ENCODE measurements at regions not wholly inside any gene's neighbourhood (a gene's known extent, or its start where the extent isn't known, plus 50 kb on each side); places are given as distances from the start of the nearest gene placed in this dataset.
A peak's percentile ranks its signal among the peaks of the same experiment; 100 is the strongest.
"Not testable (repeated sequence)": the region's sequence is repeated elsewhere in the genome, so short reads cannot be mapped to it uniquely, and the experiment has no call there.

DNA sequence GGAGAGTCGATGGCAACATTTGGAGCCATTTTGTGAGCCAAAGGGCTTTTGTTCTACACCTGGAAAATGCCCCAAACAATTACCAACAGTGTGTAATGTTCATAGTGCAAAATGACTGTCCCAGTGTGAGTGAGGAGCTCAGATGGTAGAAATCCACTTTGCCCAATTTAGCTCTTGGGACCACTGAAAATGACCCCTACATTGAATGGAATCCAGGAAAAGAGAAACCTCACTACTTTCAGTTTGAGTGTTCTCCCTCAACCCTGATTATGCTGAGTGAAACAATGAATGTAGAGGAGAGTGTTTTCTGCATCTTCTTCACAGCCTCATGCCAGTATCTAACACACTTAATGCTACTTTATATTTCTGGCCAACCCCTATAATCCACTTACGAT is 84.9 kb upstream of the NRN1 start:
- Histone ChIP-seq H3K9me3 (ENCODE audit: control insufficient read depth in 2 of 2, insufficient read depth in 1 of 2, low read length in 1 of 2) (no peaks in the 10 kb centered on the region), H3K36me3 (ENCODE audit: control insufficient read depth in 2 of 2, insufficient read depth in 2 of 2, low read length in 1 of 2) (no peaks in the 10 kb centered on the region), H3K4me3 (ENCODE audit: low read length in 2 of 2) (no peak overlapping the region), H3K27ac (ENCODE audit: low read depth in 1 of 2, low read length in 1 of 2) (no peak overlapping the region), H3K27me3 (ENCODE audit: control insufficient read depth in 2 of 2, insufficient read depth in 1 of 2, low read length in 1 of 2) (no peaks in the 10 kb centered on the region), H3K4me1 (ENCODE audit: control insufficient read depth in 2 of 2, insufficient read depth in 2 of 2, low read length in 2 of 2) (no peaks in the 10 kb centered on the region)
- DNase-seq (ENCODE audit: low read depth in 6 of 9, low spot score in 9 of 9) = no peak
- WGBS = 93% methylated on average over 2 of the region's 2 CpGs

DNA sequence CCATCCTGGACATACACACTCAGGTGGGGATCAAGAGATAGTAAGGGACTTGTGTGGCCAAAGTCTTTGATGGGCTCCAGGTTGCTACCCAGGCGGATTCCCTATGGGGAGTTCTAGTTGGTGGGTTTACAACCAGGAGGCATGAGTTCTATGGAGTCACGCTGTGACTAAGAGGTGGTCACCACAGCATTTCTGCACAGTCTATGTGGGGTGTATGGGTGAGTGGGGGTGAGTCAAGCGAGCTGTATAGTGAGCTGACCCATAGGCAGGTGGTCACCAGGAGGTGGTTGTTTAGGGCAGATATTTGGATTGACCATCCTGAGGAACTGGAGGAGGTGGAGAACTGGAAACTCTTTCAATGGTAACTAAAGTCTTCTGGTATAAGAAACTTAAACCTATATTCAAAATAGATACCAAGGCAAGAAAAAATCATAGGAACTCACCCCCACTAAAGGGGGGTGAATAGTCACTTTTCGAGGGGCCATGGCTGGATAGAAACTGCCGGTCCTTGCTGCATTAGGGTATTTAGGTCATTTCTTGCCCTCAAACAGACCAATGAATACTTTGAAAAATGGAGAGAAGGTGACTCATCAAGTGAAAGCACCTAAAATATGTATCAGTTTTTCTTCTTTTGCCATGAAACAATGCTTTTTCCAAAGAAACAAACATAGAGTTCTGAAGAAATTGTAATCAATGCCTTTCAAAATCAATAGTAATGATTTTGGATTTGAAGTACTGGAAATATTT is 84.3 kb upstream of the NRN1 start:
- Histone ChIP-seq H3K36me3 (ENCODE audit: control insufficient read depth in 2 of 2, insufficient read depth in 2 of 2, low read length in 1 of 2) (no peaks in the 10 kb centered on the region), H3K4me3 (ENCODE audit: low read length in 2 of 2) (no peak overlapping the region), H3K27me3 (ENCODE audit: control insufficient read depth in 2 of 2, insufficient read depth in 1 of 2, low read length in 1 of 2) (no peaks in the 10 kb centered on the region), H3K9me3 (ENCODE audit: control insufficient read depth in 2 of 2, insufficient read depth in 1 of 2, low read length in 1 of 2) (no peaks in the 10 kb centered on the region), H3K27ac (ENCODE audit: low read depth in 1 of 2, low read length in 1 of 2) (no peak overlapping the region), H3K4me1 (ENCODE audit: control insufficient read depth in 2 of 2, insufficient read depth in 2 of 2, low read length in 2 of 2) (no peaks in the 10 kb centered on the region)
- DNase-seq (ENCODE audit: low read depth in 6 of 9, low spot score in 9 of 9) = no peak
- 90% methylated on average over 5 of the region's 5 CpGs for WGBS

GRCh38 chr6:6085928-6086668 is 79.4 kb upstream of the NRN1 start:
- Histone ChIP-seq H3K9me3 (ENCODE audit: control insufficient read depth in 2 of 2, insufficient read depth in 1 of 2, low read length in 1 of 2) (no peaks in the 10 kb centered on the region), H3K27ac (ENCODE audit: low read depth in 1 of 2, low read length in 1 of 2) (no peak overlapping the region), H3K4me1 (ENCODE audit: control insufficient read depth in 2 of 2, insufficient read depth in 2 of 2, low read length in 2 of 2) (no peaks in the 10 kb centered on the region), H3K27me3 (ENCODE audit: control insufficient read depth in 2 of 2, insufficient read depth in 1 of 2, low read length in 1 of 2) (no peaks in the 10 kb centered on the region), H3K4me3 (ENCODE audit: low read length in 2 of 2) (no peak overlapping the region), H3K36me3 (ENCODE audit: control insufficient read depth in 2 of 2, insufficient read depth in 2 of 2, low read length in 1 of 2) (no peaks in the 10 kb centered on the region)
- no peak for DNase-seq (ENCODE audit: low read depth in 6 of 9, low spot score in 9 of 9)
- 87% methylated on average over 4 of the region's 4 CpGs for WGBS

DNA sequence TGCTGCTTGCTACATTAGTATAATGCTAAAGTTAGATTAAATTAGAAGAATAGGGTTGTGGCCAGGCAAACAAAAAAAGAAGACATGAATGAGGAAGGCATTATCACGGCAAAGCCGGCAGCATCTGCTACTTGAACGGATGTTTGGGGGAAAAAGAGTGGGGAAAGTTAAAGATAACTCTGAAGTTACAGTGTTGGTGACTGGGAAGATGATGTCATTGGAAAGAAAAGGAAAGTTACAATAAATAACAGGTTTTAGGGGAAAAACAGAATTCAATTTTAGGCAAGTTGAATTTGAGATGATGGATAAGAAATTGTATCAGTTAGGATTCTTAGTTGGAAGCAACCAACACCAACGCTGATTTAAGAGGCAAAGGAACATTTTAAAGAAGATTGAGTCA is 74.2 kb upstream of the NRN1 start:
- WGBS = 95% methylated on average over 4 of the region's 4 CpGs
- H3K36me3 ChIP-seq (ENCODE audit: control insufficient read depth in 2 of 2, insufficient read depth in 2 of 2, low read length in 1 of 2) = no peaks in the 10 kb centered on the region
- no peaks in the 10 kb centered on the region for H3K27me3 ChIP-seq (ENCODE audit: control insufficient read depth in 2 of 2, insufficient read depth in 1 of 2, low read length in 1 of 2)
- H3K9me3 ChIP-seq (ENCODE audit: control insufficient read depth in 2 of 2, insufficient read depth in 1 of 2, low read length in 1 of 2) = no peaks in the 10 kb centered on the region
- DNase-seq (ENCODE audit: low read depth in 6 of 9, low spot score in 9 of 9) = no peak
- no peak overlapping the region for H3K27ac ChIP-seq (ENCODE audit: low read depth in 1 of 2, low read length in 1 of 2)
- no peaks in the 10 kb centered on the region for H3K4me1 ChIP-seq (ENCODE audit: control insufficient read depth in 2 of 2, insufficient read depth in 2 of 2, low read length in 2 of 2)
- no peak overlapping the region for H3K4me3 ChIP-seq (ENCODE audit: low read length in 2 of 2)

- DNase-seq (ENCODE audit: low read depth in 6 of 9, low spot score in 9 of 9) = no peak
Observed at GRCh38 chr6:6074190-6074589, 67.5 kb upstream of the NRN1 start.

GRCh38 chr6:6068157-6068556 is 61.4 kb upstream of the NRN1 start:
- not testable (repeated sequence) for DNase-seq (ENCODE audit: low read depth in 6 of 9, low spot score in 9 of 9); H3K9me3 ChIP-seq (ENCODE audit: control insufficient read depth in 2 of 2, insufficient read depth in 1 of 2, low read length in 1 of 2); H3K4me3 ChIP-seq (ENCODE audit: low read length in 2 of 2); H3K27me3 ChIP-seq (ENCODE audit: control insufficient read depth in 2 of 2, insufficient read depth in 1 of 2, low read length in 1 of 2); H3K27ac ChIP-seq (ENCODE audit: low read depth in 1 of 2, low read length in 1 of 2); H3K36me3 ChIP-seq (ENCODE audit: control insufficient read depth in 2 of 2, insufficient read depth in 2 of 2, low read length in 1 of 2); H3K4me1 ChIP-seq (ENCODE audit: control insufficient read depth in 2 of 2, insufficient read depth in 2 of 2, low read length in 2 of 2)
- 95% methylated on average over 5 of the region's 5 CpGs for WGBS

More at GRCh38 chr6:6074190-6074589, 67.5 kb upstream of the NRN1 start:
- Histone ChIP-seq H3K9me3 (ENCODE audit: control insufficient read depth in 2 of 2, insufficient read depth in 1 of 2, low read length in 1 of 2) (no peaks in the 10 kb centered on the region), H3K36me3 (ENCODE audit: control insufficient read depth in 2 of 2, insufficient read depth in 2 of 2, low read length in 1 of 2) (no peaks in the 10 kb centered on the region), H3K27me3 (ENCODE audit: control insufficient read depth in 2 of 2, insufficient read depth in 1 of 2, low read length in 1 of 2) (no peaks in the 10 kb centered on the region), H3K4me1 (ENCODE audit: control insufficient read depth in 2 of 2, insufficient read depth in 2 of 2, low read length in 2 of 2) (no peaks in the 10 kb centered on the region), H3K27ac (ENCODE audit: low read depth in 1 of 2, low read length in 1 of 2) (no peak overlapping the region), H3K4me3 (ENCODE audit: low read length in 2 of 2) (no peak overlapping the region)

GRCh38 chr6:6058054-6058444 is 51.3 kb upstream of the NRN1 start:
- Histone ChIP-seq H3K27me3 (ENCODE audit: control insufficient read depth in 2 of 2, insufficient read depth in 1 of 2, low read length in 1 of 2) (peaks cover 0 to 14% of the 10 kb centered on the region in 2 donors), H3K4me1 (ENCODE audit: control insufficient read depth in 2 of 2, insufficient read depth in 2 of 2, low read length in 2 of 2) (no peaks in the 10 kb centered on the region), H3K9me3 (ENCODE audit: control insufficient read depth in 2 of 2, insufficient read depth in 1 of 2, low read length in 1 of 2) (no peaks in the 10 kb centered on the region), H3K36me3 (ENCODE audit: control insufficient read depth in 2 of 2, insufficient read depth in 2 of 2, low read length in 1 of 2) (no peaks in the 10 kb centered on the region), H3K4me3 (ENCODE audit: low read length in 2 of 2) (no peak overlapping the region), H3K27ac (ENCODE audit: low read depth in 1 of 2, low read length in 1 of 2) (no peak overlapping the region)
- WGBS = 82% methylated on average over 25 of the region's 25 CpGs
- DNase-seq (ENCODE audit: low read depth in 6 of 9, low spot score in 9 of 9) = no peak

DNA sequence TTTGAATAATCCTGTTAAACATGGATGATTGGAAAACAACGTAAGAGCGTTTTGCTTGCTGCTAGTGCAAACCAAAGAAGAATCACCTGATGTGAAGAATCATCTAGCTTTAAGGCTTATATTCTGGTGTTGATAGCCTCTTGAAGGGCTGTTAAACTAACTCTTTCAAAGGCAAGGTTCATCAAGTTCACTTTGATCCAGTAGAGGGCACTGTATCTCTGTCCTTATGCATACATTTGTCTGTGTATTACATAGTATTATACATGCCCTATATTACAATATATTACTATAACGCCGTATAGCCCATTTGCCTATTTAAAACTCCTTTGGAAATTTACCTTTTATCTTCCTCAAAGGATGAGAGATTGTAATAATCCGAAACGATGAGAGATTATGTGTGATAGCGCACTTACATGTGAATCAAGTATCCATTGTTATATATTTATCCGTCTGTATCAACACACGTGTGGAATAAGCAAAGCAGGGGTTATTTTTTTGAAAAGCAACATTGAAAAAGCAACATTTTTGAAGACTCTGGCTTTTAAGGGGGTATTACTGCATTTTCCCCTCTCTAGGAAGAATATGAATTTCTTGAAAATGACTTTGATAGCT is 50.8 kb upstream of the NRN1 start:
- no peak overlapping the region for H3K27ac ChIP-seq (ENCODE audit: low read depth in 1 of 2, low read length in 1 of 2)
- no peaks in the 10 kb centered on the region for H3K4me1 ChIP-seq (ENCODE audit: control insufficient read depth in 2 of 2, insufficient read depth in 2 of 2, low read length in 2 of 2)
- 64% methylated on average over 9 of the region's 9 CpGs for WGBS
- no peaks in the 10 kb centered on the region for H3K9me3 ChIP-seq (ENCODE audit: control insufficient read depth in 2 of 2, insufficient read depth in 1 of 2, low read length in 1 of 2)
- H3K4me3 ChIP-seq (ENCODE audit: low read length in 2 of 2) = no peak overlapping the region
- H3K27me3 ChIP-seq (ENCODE audit: control insufficient read depth in 2 of 2, insufficient read depth in 1 of 2, low read length in 1 of 2) = peaks cover 0 to 14% of the 10 kb centered on the region in 2 donors
- H3K36me3 ChIP-seq (ENCODE audit: control insufficient read depth in 2 of 2, insufficient read depth in 2 of 2, low read length in 1 of 2) = no peaks in the 10 kb centered on the region
- peak in 8 of 9 donors; percentile 24 to 69 (median 35) for DNase-seq (ENCODE audit: low read depth in 6 of 9, low spot score in 9 of 9)

All from thymus (tissue), 11 donors.